GM21737 (cell line): ENCODE measurements at regions not wholly inside any gene's neighbourhood (a gene's known extent, or its start where the extent isn't known, plus 50 kb on each side); places are given as distances from the start of the nearest gene placed in this dataset.
"Not testable (repeated sequence)": the region's sequence is repeated elsewhere in the genome, so short reads cannot be mapped to it uniquely, and the experiment has no call there.

Source experiments
- ATAC-seq: cut with Tn5 transposase; IDR thresholded peaks from one replicate; pipeline ENCODE4 v1.9.1; 2021; ENCODE audit warnings: mild to moderate bottlenecking, moderate library complexity; ENCODE audit not compliant: unreplicated experiment

GRCh38 chr5:52603778-52604554 lies 183.8 kb upstream of the ITGA1 start:
- no peak for ATAC-seq

- no peak for ATAC-seq
Measured at GRCh38 chr5:52605317-52606313, 182.1 kb upstream of the ITGA1 start.

GRCh38 chr5:52607227-52607824 lies 180.4 kb upstream of the ITGA1 start:
- ATAC-seq: no peak

GRCh38 chr5:52620315-52620714 lies 167.4 kb upstream of the ITGA1 start:
- no peak for ATAC-seq

GRCh38 chr5:52623291-52623690 lies 164.4 kb upstream of the ITGA1 start:
- ATAC-seq: no peak

GRCh38 chr5:52624291-52624690 lies 163.4 kb upstream of the ITGA1 start:
- no peak for ATAC-seq

- no peak for ATAC-seq
Measured at GRCh38 chr5:52626312-52626711, 161.4 kb upstream of the ITGA1 start.

GRCh38 chr5:52627740-52628139 lies 160.0 kb upstream of the ITGA1 start:
- ATAC-seq: no peak

GRCh38 chr5:52632281-52632680 lies 155.4 kb upstream of the ITGA1 start:
- no peak for ATAC-seq

GRCh38 chr5:52634171-52634570 lies 153.5 kb upstream of the ITGA1 start:
- ATAC-seq: not testable (repeated sequence)

- ATAC-seq: no peak
Measured at GRCh38 chr5:52638732-52639131, 149.0 kb upstream of the ITGA1 start.

GRCh38 chr5:52648726-52649125 lies 139.0 kb upstream of the ITGA1 start:
- no peak for ATAC-seq

GRCh38 chr5:52655163-52655562 lies 132.6 kb upstream of the ITGA1 start:
- no peak for ATAC-seq

- no peak for ATAC-seq
Measured at GRCh38 chr5:52656569-52657246, 131.0 kb upstream of the ITGA1 start.

- ATAC-seq: no peak
Measured at GRCh38 chr5:52657247-52657645, 130.5 kb upstream of the ITGA1 start.

- no peak for ATAC-seq
Measured at GRCh38 chr5:52658246-52658645, 129.5 kb upstream of the ITGA1 start.

GRCh38 chr5:52660621-52661020 lies 127.1 kb upstream of the ITGA1 start:
- ATAC-seq: no peak

GRCh38 chr5:52661903-52662595 lies 125.7 kb upstream of the ITGA1 start:
- ATAC-seq: no peak

GRCh38 chr5:52665559-52665958 lies 122.2 kb upstream of the ITGA1 start:
- no peak for ATAC-seq

- ATAC-seq: no peak
Measured at GRCh38 chr5:52668139-52668538, 119.6 kb upstream of the ITGA1 start.
